Omental fat pad (tissue), 3 donors: ENCODE measurements at regions not wholly inside any gene's neighbourhood (a gene's known extent, or its start where the extent isn't known, plus 50 kb on each side); places are given as distances from the start of the nearest gene placed in this dataset.
"Not testable (repeated sequence)": the region's sequence is repeated elsewhere in the genome, so short reads cannot be mapped to it uniquely, and the experiment has no call there.

Experiments used
- ATAC-seq: fragments of 150-250 bp; one replicate; pipeline ENCODE4 v1.9.1; 2016; ENCODE audit warnings: mild to moderate bottlenecking, moderate library complexity; ENCODE audit not compliant: low FRiP score
- DNase-seq: peaks from one replicate; pipeline ENCODE4 v3.0.0-alpha.2; 2019; ENCODE audit warnings: low spot score
- TF ChIP-seq, protein P1 (sequence below), 3 donors: fragments of 450-650 bp; IDR thresholded peaks; one replicate each; pipeline ENCODE4 v1.5.1; 2016 to 2017; ENCODE audit warnings: antibody characterized with exemption in 3 of 3, mild to moderate bottlenecking in 3 of 3, moderate library complexity in 2 of 3

DNA sequence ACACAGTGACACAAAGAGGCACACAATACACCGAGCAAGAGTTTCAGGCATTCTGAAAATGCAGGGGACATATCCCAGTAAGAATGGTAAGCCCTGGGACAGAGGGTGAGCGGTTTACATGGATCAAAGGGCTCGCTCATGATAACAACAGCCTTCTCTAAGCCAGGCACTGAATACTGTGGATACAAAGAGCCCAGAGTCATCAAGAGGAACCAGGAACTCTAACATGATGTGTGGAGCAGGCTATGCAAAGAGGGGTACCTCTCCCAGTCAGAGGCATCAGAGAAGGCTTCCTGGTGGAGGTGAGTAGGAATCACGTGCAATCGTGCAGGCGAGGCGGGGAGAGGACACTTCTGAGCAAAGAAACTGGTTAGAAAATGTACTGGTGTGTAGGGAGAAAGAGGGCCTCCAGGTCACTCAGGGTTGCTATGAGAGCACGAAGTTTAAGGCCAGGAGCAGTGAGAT lies 76.9 kb upstream of the EEA1 start:
- ATAC-seq = no peak
- TF ChIP-seq, protein P1, sequence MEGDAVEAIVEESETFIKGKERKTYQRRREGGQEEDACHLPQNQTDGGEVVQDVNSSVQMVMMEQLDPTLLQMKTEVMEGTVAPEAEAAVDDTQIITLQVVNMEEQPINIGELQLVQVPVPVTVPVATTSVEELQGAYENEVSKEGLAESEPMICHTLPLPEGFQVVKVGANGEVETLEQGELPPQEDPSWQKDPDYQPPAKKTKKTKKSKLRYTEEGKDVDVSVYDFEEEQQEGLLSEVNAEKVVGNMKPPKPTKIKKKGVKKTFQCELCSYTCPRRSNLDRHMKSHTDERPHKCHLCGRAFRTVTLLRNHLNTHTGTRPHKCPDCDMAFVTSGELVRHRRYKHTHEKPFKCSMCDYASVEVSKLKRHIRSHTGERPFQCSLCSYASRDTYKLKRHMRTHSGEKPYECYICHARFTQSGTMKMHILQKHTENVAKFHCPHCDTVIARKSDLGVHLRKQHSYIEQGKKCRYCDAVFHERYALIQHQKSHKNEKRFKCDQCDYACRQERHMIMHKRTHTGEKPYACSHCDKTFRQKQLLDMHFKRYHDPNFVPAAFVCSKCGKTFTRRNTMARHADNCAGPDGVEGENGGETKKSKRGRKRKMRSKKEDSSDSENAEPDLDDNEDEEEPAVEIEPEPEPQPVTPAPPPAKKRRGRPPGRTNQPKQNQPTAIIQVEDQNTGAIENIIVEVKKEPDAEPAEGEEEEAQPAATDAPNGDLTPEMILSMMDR (IDR thresholded peaks at IDR 0.05) = no peak
- no peak for DNase-seq

- TF ChIP-seq, protein P1 (IDR thresholded peaks at IDR 0.05) = no peak
- DNase-seq = no peak
- ATAC-seq = no peak
Measured at GRCh38 chr12:93006471-93007208, 77.5 kb upstream of the EEA1 start.

DNA sequence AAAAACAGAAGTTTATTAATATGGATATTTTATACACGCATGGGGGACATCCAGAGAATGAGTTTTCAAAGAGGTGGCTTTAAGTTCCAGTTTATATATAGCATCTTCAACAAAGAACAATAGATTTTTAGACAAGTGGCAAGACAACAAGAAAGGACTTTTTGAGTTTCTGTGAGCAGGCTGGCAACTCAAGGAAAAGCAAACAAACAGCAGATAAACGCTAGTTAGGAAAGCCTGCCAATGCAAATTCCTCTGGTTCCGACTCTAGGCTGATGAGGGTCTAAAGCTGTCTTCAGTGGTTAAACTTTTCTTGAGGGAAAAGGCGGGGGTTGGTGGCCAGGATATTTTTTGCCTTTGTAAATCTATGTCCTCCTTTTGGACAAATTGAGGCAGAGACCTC lies 78.4 kb upstream of the EEA1 start:
- ATAC-seq = no peak
- DNase-seq = no peak
- TF ChIP-seq, protein P1 (IDR thresholded peaks at IDR 0.05) = no peak

GRCh38 chr12:93008044-93008778 lies 79.1 kb upstream of the EEA1 start:
- ATAC-seq = no peak
- DNase-seq = no peak
- TF ChIP-seq, protein P1 (IDR thresholded peaks at IDR 0.05) = no peak

DNA sequence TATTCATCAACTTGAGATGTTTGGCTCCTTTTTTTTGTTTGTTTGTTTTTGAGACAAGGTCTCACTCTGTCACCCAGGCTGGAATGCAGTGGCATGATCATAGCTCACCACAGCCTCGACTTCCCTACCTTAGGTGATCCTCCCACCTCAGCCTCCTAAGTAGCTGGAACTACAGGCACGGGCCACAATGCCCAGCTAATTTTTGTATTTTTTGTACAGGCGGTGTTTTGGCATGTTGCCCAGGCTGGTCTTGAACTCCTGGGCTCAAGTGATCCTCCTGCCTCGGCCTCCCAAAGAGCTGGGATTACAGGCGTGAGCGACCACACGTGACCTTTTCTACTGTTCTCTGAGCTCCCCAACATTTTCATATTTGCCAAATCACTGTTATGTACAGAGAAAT lies 79.8 kb upstream of the EEA1 start:
- not testable (repeated sequence) for DNase-seq, ATAC-seq

DNA sequence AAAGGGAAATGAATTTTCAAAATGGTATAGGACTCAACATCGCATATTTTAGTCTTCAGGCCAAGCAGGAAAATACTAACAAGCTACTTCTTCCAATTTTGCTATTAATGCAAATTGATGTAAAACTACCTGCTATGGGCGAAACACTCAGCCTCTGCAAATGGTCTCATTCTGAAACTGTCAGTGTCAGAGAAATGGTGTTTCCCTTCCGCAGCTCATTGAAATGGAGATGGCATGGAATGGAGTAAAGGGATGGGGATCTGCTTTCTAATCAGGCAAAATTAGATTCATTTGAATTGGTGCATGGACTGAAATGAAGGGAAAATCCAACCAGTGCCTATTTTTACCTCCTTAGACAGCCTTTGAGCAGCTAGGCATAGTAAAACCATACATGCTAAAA lies 80.4 kb upstream of the EEA1 start:
- no peak for ATAC-seq
- DNase-seq = no peak
- TF ChIP-seq, protein P1 (IDR thresholded peaks at IDR 0.05) = no peak

GRCh38 chr12:93010461-93010860 lies 81.4 kb upstream of the EEA1 start:
- ATAC-seq (no peak), DNase-seq (no peak)
- TF ChIP-seq, protein P1 (IDR thresholded peaks at IDR 0.05) = no peak
